ENCODE measurements at regions not wholly inside any gene's neighbourhood (a gene's known extent, or its start where the extent isn't known, plus 50 kb on each side); places are given as distances from the start of the nearest gene placed in this dataset.

DNA sequence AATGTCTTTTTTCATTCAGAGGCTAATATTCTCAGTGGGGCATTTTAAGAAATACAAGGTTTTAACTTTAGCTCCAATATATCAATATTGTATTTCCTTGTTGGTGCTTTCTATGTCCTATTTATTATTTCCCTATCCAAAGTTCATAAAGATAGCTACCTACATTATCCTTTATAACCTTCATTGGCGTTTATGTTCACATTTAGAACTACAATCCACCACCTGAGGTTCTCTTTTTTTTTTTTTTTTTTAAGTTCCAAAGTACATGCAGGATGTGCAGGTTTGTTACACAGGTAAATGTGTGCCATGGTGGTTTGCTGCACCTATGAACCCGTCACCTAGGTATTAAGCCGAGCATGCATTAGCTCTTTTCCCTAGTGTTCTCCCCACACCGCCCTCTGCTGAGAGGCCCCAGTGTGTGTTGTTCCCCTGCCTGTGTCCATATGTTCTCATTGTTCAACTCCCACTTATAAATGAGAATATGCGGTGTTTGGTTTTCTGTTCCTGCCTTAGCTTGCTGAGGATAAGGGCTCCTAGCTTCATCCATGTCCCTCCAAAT lies 694.6 kb downstream of the SUCLG1 start:
- TF ChIP-seq REST (IDR thresholded peaks at IDR 0.05; ENCODE audit: insufficient read depth in 1 of 2, low read depth in 2 of 2, low read length in 1 of 2) (no peak), POLR2AphosphoS5 (IDR thresholded peaks at IDR 0.05; ENCODE audit: low read depth, low read length) (no peak), TCF7L2 (IDR thresholded peaks at IDR 0.05; ENCODE audit: low read depth, low read length) (no peak), SIN3A (IDR thresholded peaks at IDR 0.05; ENCODE audit: borderline replicate concordance, insufficient read depth, low read depth, low read length) (no peak)
- TF ChIP-seq, protein P1, sequence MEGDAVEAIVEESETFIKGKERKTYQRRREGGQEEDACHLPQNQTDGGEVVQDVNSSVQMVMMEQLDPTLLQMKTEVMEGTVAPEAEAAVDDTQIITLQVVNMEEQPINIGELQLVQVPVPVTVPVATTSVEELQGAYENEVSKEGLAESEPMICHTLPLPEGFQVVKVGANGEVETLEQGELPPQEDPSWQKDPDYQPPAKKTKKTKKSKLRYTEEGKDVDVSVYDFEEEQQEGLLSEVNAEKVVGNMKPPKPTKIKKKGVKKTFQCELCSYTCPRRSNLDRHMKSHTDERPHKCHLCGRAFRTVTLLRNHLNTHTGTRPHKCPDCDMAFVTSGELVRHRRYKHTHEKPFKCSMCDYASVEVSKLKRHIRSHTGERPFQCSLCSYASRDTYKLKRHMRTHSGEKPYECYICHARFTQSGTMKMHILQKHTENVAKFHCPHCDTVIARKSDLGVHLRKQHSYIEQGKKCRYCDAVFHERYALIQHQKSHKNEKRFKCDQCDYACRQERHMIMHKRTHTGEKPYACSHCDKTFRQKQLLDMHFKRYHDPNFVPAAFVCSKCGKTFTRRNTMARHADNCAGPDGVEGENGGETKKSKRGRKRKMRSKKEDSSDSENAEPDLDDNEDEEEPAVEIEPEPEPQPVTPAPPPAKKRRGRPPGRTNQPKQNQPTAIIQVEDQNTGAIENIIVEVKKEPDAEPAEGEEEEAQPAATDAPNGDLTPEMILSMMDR (IDR thresholded peaks at IDR 0.05), result no peak

All from Panc1 (cell line).